Activated T-cell treated with anti-CD3 and anti-CD28 coated beads, Interleukin-2, amount 50 U/mL, for 24 hours (primary cell): ENCODE measurements at regions not wholly inside any gene's neighbourhood (a gene's known extent, or its start where the extent isn't known, plus 50 kb on each side); places are given as distances from the start of the nearest gene placed in this dataset.
"Not testable (repeated sequence)": the region's sequence is repeated elsewhere in the genome, so short reads cannot be mapped to it uniquely, and the experiment has no call there.

Experiments
- DNase-seq: peaks from one replicate; pipeline ENCODE4 v3.0.0-alpha.2; 2020
- H3K27ac Mint-ChIP-seq: 2 replicates; pipeline ENCODE4 v1.8.0; 2020; ENCODE audit warnings: mild to moderate bottlenecking, mixed read lengths
- H3K27me3 Mint-ChIP-seq: 2 replicates; pipeline ENCODE4 v1.8.0; 2020; ENCODE audit warnings: mixed read lengths
- H3K36me3 Mint-ChIP-seq: 2 replicates; pipeline ENCODE4 v1.8.0; 2020; ENCODE audit warnings: low read depth, mixed read lengths
- H3K4me1 Mint-ChIP-seq: 2 replicates; pipeline ENCODE4 v1.8.0; 2020; ENCODE audit warnings: low read depth, mixed read lengths
- H3K4me3 Mint-ChIP-seq: 2 replicates; pipeline ENCODE4 v1.8.0; 2020; ENCODE audit warnings: mild to moderate bottlenecking, moderate library complexity, mixed read lengths
- H3K9me3 Mint-ChIP-seq: 2 replicates; pipeline ENCODE4 v1.8.0; 2020; ENCODE audit warnings: mixed read lengths

DNA sequence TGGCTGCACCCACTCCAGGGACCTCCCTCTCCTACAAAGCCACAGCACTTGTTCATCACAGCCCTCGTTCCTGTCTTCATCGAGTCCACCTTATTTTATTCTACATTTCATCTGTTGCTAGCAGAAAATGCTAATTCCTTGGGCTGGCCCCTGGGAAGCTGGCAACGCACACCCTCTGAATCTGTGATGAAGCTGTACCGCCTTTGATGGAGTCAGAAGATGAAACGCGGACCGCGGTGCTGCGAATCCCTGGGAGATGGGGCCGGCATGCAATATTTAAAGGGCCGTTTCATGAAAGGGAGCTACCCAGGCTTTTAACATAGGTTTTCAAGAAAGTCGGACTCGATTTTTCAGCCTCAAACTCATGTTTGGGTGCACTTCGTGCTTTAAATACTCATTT lies 88.5 kb downstream of the NPTX2 start:
- Mint-ChIP-seq H3K36me3 (no peaks in the 10 kb centered on the region), H3K27me3 (peaks cover 14% of the 10 kb centered on the region), H3K9me3 (no peaks in the 10 kb centered on the region), H3K4me1 (no peaks in the 10 kb centered on the region), H3K4me3 (no peak overlapping the region), H3K27ac (no peak overlapping the region)
- no peak for DNase-seq

DNA sequence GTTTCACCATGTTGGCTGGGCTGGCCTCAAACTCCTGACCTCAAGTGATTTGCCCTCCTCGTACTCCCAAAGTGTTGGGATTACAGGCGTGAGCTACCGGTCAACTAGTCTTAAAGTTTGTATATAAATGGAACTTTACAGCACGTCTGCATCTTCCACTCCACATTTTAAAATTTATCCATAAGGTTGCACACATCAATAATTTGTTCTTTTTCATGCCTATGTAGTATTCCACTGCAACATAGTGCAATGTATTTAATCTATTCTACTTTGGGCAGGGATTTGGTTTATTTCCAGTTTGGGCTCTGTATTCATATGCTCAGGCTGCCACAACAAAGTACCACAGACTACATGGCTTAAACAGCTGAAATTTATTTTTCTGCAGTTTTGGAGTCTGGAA lies 90.0 kb downstream of the NPTX2 start:
- Mint-ChIP-seq H3K27me3 (peaks cover 18% of the 10 kb centered on the region), H3K36me3 (no peaks in the 10 kb centered on the region), H3K4me3 (no peak overlapping the region), H3K4me1 (no peaks in the 10 kb centered on the region), H3K9me3 (no peaks in the 10 kb centered on the region), H3K27ac (no peak overlapping the region)
- no peak for DNase-seq

DNA sequence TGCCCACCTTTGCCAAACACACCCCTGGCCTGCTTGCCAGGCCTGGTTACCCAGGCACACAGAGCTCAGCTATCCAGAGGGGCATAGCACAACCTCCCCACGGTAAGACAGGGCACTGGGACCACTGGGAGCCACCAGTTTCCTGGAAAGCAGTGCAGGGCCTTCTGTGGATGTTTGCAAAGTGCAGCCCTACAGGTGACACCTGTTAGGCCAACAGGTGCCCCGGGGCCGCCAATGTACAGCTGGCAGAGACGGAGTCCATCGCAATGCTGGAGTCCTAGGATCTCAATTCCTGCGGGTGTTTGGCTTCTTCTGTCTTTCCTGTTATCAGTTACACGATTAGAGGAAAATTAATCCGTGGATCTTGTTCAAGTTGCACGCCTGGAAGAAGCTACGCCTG lies 94.9 kb downstream of the NPTX2 start:
- Mint-ChIP-seq H3K9me3 (no peaks in the 10 kb centered on the region), H3K4me3 (no peak overlapping the region), H3K27ac (no peak overlapping the region), H3K4me1 (no peaks in the 10 kb centered on the region), H3K36me3 (no peaks in the 10 kb centered on the region), H3K27me3 (peaks cover 4% of the 10 kb centered on the region)
- no peak for DNase-seq

DNA sequence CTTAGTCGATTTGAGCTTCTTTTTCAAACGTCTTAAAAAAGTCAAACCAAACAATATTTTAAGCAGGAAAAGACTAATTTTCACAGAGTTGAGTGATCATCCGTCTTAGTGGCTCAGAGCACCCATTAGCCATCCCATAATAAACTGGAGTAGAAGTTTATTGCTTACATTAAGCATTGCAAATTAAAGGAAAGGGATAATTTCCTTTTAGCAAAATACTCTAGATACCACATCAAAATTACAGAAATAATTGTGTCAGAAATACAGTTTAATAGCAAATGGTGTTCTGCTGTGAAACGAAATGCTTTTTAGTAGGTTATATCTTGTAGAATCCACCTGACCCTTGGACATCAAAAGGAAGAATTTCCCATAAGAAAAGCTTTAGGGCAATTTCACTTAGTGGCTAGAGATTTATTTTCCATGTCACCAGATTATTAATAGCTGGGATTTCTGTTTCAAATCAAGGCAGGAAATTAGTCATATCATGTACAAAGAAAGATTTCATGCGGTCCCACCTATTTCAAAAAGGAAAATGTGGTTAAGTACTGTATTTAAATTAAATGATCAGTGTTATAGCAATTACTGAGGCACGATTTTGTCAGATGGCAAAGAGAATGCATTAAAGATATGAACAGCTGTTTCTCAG lies 96.2 kb downstream of the NPTX2 start:
- H3K27ac Mint-ChIP-seq, result no peak overlapping the region
- H3K27me3 Mint-ChIP-seq, result peaks cover 4% of the 10 kb centered on the region
- no peaks in the 10 kb centered on the region for H3K4me1 Mint-ChIP-seq
- H3K36me3 Mint-ChIP-seq, result no peaks in the 10 kb centered on the region
- H3K4me3 Mint-ChIP-seq, result no peak overlapping the region
- no peak for DNase-seq
- H3K9me3 Mint-ChIP-seq, result no peaks in the 10 kb centered on the region

DNA sequence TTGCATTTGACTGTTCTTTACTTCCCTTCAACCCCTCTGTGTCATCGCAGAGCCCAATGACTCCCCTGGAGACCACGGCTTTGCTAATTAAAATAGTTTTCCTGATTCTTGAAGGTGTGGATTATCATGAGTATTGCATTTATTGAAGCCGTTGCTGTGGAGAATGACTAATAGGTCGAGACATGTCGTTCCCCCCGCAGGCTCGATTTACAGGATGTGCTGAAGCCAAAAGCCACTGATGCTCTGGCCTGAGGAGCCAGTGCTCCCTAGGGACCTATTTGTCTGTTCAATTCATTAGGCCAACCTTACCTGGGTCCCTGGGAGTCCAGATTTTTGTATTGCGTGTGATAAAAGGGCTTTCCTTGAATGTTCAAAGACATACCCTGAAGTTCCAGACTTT lies 102.3 kb downstream of the NPTX2 start:
- no peak for DNase-seq
- Mint-ChIP-seq H3K36me3 (no peaks in the 10 kb centered on the region), H3K4me1 (no peaks in the 10 kb centered on the region), H3K9me3 (no peaks in the 10 kb centered on the region), H3K4me3 (no peak overlapping the region), H3K27me3 (peaks cover 4% of the 10 kb centered on the region), H3K27ac (no peak overlapping the region)

DNA sequence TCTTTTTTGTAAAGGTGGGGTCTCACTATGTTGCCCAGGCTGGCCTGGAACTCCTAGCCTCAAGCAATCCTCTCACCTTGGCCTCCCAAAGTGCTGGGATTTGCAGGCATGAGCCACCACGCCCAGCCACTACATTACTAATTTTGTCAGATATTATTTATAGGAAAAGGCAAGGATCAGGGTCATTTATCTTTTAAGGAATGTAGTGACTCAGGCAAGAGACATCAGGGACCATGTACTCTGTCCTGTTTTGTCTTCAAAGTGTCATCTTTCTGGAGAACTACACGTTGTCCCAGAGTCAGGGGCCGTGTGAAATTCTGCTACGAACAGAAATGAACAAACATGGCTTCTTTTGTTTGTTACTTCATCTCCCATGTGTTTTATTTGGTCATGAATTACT lies 105.3 kb downstream of the NPTX2 start:
- Mint-ChIP-seq H3K27ac (no peak overlapping the region), H3K4me3 (no peak overlapping the region), H3K9me3 (no peaks in the 10 kb centered on the region), H3K27me3 (peaks cover 4% of the 10 kb centered on the region), H3K36me3 (no peaks in the 10 kb centered on the region), H3K4me1 (no peaks in the 10 kb centered on the region)
- no peak for DNase-seq

DNA sequence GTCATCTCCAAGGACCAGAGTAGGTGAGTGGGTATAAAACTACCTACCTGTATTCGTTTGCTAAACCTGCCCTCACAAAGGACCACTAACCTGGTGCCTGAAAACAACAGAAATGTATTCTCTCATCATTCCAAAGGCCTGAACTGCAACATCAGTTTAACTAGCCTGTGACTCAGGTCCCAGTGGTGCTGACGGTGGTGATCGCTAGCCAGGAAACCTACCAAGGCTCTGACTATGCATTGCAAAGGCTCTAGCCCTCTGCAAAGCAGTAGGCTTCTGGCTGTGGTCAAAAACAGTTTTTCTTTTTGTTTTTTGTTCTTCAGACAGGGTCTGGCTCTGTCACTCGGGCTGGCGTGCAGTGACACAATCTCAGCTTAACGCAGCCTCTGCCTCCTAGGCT lies 107.5 kb downstream of the NPTX2 start:
- Mint-ChIP-seq H3K27me3 (peaks cover 11% of the 10 kb centered on the region), H3K36me3 (no peaks in the 10 kb centered on the region), H3K27ac (no peak overlapping the region), H3K4me1 (no peaks in the 10 kb centered on the region), H3K4me3 (no peak overlapping the region), H3K9me3 (no peaks in the 10 kb centered on the region)
- no peak for DNase-seq

DNA sequence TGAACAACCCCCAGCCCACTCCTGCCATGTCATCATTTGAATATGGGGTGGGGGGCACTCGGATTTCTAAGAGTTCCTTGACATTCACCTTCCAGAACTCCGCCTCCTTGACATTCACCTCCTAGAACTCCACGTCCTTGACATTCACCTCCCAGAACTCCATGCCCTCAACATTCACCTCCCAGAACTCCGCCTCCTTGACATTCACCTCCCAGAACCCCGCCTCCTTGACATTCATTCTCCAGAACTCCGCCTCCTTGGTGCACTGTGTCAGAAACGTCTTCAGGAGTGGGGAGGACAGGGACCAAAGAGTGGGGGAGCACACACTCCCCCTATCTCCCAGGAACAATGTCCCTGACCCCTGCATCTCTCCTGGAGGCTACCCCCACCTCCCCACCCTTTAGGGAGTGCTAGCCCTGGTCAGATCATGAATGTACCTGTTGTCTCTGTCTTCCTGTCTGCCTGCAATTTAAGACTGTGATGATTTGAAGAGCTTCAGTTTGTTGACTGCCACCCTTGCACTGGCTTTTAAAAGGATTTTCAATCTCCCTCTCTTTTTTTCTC lies 110.1 kb downstream of the NPTX2 start:
- Mint-ChIP-seq H3K27me3 (peaks cover 18% of the 10 kb centered on the region), H3K4me3 (no peak overlapping the region), H3K9me3 (no peaks in the 10 kb centered on the region), H3K27ac (no peak overlapping the region), H3K36me3 (no peaks in the 10 kb centered on the region), H3K4me1 (no peaks in the 10 kb centered on the region)
- DNase-seq, result no peak

DNA sequence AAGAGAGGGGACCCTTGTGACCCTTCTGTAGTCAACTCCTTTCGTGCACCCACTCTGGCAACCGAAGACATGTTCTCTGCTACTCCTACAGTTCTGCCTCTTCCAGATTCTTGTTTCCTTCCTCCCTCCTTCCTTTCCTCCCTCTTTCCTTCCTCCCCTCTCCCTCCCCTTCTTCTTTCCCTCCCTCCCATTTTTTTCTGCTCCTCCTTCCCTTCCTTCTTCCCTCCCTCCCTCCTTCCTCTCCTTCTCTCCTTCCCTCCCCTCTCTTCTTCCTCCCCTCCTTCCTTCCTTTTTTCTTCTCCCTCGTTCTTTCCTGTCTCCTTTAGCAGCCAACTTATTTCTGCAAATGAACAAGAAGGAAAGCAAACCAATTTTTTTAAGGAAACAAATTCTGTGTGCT lies 111.5 kb downstream of the NPTX2 start:
- Mint-ChIP-seq H3K4me3 (no peak overlapping the region), H3K4me1 (no peaks in the 10 kb centered on the region), H3K36me3 (no peaks in the 10 kb centered on the region), H3K27me3 (peaks cover 18% of the 10 kb centered on the region), H3K27ac (no peak overlapping the region), H3K9me3 (no peaks in the 10 kb centered on the region)
- DNase-seq, result no peak

DNA sequence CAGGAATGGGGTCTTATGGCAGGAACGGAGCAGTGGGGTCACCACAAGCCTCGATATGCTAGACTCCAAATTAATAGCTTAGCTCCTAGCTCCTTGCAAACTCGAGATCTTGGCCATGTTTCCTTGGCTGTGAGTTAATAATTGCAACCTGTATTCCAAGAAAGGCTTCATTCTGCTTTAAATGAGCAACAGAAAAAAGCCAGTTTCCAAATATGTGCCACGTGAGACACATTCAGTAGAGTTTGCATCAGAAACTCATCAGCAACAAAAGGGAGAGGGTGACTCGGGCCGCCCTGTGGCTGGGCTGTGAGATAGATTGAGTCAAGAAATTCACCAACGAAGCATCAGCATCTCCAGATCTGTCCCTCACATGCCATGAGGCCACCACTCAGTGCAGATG lies 112.0 kb downstream of the NPTX2 start:
- no peak overlapping the region for H3K4me3 Mint-ChIP-seq
- DNase-seq, result no peak
- H3K27ac Mint-ChIP-seq, result no peak overlapping the region

DNA sequence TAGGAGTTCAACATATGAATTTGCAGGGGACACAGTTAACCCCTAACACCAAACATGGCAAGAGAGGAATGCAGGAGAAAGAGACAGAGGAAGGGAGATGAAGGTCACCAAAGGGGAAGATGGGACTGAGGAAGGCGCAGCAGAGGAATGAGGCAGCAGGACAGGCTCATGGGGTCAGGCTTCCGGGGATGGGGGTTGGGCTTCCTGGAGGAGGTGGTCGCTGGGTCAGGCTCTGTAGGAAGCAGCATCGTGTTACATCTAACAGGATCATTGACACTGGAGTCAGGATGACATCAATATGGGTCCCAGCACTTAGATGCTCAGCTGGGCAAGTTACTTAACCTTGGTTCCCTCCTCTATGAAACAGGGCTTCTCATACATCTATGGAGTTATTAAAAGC lies 113.2 kb downstream of the NPTX2 start:
- Mint-ChIP-seq H3K4me1 (no peaks in the 10 kb centered on the region), H3K9me3 (peaks cover 3% of the 10 kb centered on the region), H3K27me3 (peaks cover 18% of the 10 kb centered on the region), H3K4me3 (no peak overlapping the region), H3K36me3 (no peaks in the 10 kb centered on the region), H3K27ac (no peak overlapping the region)
- no peak for DNase-seq

More for the DNA sequence above, 112.0 kb downstream of the NPTX2 start:
- no peaks in the 10 kb centered on the region for H3K36me3 Mint-ChIP-seq
- peaks cover 2% of the 10 kb centered on the region for H3K9me3 Mint-ChIP-seq
- no peaks in the 10 kb centered on the region for H3K4me1 Mint-ChIP-seq
- H3K27me3 Mint-ChIP-seq, result peaks cover 18% of the 10 kb centered on the region

DNA sequence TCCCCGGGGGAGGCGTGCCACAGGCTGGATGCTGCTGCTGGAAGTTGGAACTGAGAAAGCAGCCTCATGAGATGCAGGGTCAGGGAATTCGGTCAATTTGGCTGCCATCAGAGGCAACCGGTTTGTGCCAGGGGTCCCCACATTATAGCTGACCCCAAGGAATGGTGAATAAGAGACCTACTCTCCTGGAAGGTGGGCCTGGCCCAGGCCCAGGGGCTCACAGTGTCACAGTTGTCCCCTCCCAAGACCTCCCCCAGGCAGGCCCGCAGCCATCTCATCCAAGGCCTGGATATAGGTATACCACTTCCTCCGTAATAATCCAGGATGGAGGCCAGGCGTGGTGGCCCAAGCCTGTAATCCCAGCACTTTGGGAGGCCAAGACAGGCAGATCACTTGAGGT lies 114.6 kb downstream of the NPTX2 start:
- H3K27me3 Mint-ChIP-seq, result peaks cover 18% of the 10 kb centered on the region
- no peaks in the 10 kb centered on the region for H3K36me3 Mint-ChIP-seq
- no peak overlapping the region for H3K4me3 Mint-ChIP-seq
- H3K4me1 Mint-ChIP-seq, result no peaks in the 10 kb centered on the region
- H3K9me3 Mint-ChIP-seq, result peaks cover 3% of the 10 kb centered on the region
- no peak overlapping the region for H3K27ac Mint-ChIP-seq
- no peak for DNase-seq

DNA sequence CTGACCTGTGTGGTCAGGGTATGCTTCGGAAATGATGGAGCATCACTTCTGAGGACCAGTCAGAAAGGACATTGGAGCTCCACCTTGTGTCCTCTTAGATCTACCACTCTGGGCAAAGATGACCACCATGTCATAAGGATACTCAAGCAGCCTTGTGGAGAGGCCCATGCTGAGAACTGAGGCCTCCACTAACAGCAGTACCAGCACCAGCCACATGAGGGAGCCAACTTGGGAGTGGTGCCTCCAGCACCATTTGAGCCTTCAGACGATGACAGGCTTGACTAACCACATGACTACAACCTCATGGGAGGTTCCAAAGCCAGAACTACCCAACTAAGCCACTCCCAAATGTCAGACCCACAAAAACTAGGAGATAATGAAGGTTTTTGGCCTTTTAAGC lies 116.0 kb downstream of the NPTX2 start:
- H3K27ac Mint-ChIP-seq, result no peak overlapping the region
- peaks cover 18% of the 10 kb centered on the region for H3K27me3 Mint-ChIP-seq
- no peaks in the 10 kb centered on the region for H3K36me3 Mint-ChIP-seq
- DNase-seq, result peak; percentile 53
- no peak overlapping the region for H3K4me3 Mint-ChIP-seq
- H3K4me1 Mint-ChIP-seq, result no peaks in the 10 kb centered on the region
- H3K9me3 Mint-ChIP-seq, result peaks cover 3% of the 10 kb centered on the region

DNA sequence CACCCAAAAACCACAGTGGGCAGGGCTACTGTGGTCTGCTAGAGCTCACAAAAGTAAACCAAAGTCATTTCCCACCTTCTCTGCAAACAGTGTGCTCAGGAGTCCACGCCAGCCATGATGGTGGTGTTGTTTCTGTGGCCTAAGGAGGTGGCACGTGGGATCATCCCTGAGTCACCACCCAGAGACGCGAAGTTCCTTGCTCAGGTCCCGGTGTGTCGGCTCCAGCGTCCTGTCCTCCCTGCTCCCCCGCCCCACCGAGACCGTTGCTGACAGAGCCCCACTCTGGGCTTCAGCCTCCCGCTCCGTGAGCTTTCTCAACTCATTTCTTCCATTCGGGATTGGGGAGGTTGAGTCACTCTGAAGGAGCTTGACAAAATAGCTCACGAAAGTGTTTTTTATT lies 118.7 kb downstream of the NPTX2 start:
- H3K4me3 Mint-ChIP-seq, result no peak overlapping the region
- DNase-seq, result no peak
- no peaks in the 10 kb centered on the region for H3K4me1 Mint-ChIP-seq
- peaks cover 3% of the 10 kb centered on the region for H3K27me3 Mint-ChIP-seq
- no peaks in the 10 kb centered on the region for H3K36me3 Mint-ChIP-seq
- peaks cover 3% of the 10 kb centered on the region for H3K9me3 Mint-ChIP-seq
- H3K27ac Mint-ChIP-seq, result no peak overlapping the region

DNA sequence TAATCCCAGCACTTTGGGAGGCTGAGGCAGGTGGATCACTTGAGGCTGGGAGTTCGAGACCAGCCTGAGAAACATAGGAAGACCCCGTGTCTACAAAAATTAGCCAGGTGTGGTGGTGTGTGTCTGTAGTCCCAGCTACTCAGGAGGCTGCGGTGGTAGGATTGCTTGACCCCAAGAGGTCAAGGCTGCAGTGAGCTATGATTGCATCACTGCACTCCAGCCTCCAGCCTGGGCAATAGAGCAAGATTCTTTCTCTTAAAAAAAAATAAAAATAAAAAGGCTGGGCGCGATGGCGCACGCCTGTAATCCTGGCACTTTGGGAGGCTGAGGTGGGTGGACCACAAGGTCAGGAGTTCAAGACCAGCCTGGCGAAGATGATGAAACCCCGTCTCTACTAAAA lies 119.4 kb downstream of the NPTX2 start:
- not testable (repeated sequence) for H3K36me3 Mint-ChIP-seq, H3K9me3 Mint-ChIP-seq, H3K27ac Mint-ChIP-seq, H3K4me1 Mint-ChIP-seq, DNase-seq, H3K27me3 Mint-ChIP-seq, H3K4me3 Mint-ChIP-seq

DNA sequence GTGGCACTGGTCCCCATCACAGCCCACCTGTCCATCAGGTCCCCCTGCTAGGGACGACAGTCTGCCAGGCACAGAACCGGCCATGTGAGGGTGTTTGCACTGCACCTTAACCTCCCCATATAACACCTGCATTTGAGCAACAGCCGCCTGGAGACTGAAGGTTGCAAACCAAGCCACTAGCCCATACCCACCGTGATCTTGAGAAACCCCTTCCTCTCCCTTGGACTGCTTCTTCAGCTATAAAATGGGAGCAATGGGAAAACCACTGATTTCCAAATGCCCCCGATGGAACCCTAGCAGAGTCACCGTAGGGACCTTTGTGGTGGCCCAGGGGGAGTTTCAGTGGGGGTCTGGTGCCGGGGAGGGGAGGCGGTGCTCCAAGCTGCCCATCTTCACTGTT lies 120.1 kb downstream of the NPTX2 start:
- no peak for DNase-seq
- no peaks in the 10 kb centered on the region for H3K27me3 Mint-ChIP-seq
- H3K36me3 Mint-ChIP-seq, result no peaks in the 10 kb centered on the region
- no peak overlapping the region for H3K4me3 Mint-ChIP-seq
- no peaks in the 10 kb centered on the region for H3K4me1 Mint-ChIP-seq
- H3K27ac Mint-ChIP-seq, result no peak overlapping the region
- H3K9me3 Mint-ChIP-seq, result peaks cover 3% of the 10 kb centered on the region
